NB4 (cell line): ENCODE measurements at regions not wholly inside any gene's neighbourhood (a gene's known extent, or its start where the extent isn't known, plus 50 kb on each side); places are given as distances from the start of the nearest gene placed in this dataset.

Source experiments
- DNase-seq: peaks from one replicate; pipeline ENCODE4 v3.0.0; 2010; ENCODE audit warnings: low read depth
- H3K4me3 ChIP-seq: one replicate; pipeline ENCODE4 v1.5.1; 2011; ENCODE audit warnings: mild to moderate bottlenecking, low read depth, low read length, moderate library complexity
- CTCF ChIP-seq: IDR thresholded peaks from one replicate; pipeline ENCODE4 v1.5.1; 2012; ENCODE audit warnings: low read depth, low read length
- MAX ChIP-seq: IDR thresholded peaks from 2 replicates; pipeline ENCODE4 v1.6.1; 2011; ENCODE audit warnings: low read depth, low read length
- MYC ChIP-seq: IDR thresholded peaks from 2 replicates; pipeline ENCODE4 v1.6.1; 2011; ENCODE audit warnings: low read depth, low read length
- POLR2A ChIP-seq: IDR thresholded peaks from 2 replicates; pipeline ENCODE4 v1.6.1; 2011; ENCODE audit warnings: mild to moderate bottlenecking; ENCODE audit not compliant: insufficient read length; ENCODE audit errors: extremely low read depth

DNA sequence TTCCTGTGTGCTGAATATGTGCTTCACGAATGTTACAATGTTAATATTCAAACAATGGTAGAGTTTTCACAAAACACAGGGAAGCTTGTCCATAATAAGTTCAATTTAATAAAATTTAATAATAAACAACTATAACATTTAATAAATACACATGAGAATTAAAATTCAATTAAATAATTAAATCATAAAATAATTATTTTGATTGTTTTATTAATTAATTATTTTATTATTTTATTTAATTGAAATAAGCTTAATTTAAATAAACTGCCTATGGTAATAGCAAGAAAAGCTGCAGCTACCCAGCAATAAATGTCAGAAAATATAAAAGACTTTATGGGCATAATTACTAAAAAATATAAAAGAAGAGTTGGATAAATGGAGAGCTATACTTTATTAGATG, 149.0 kb upstream of the NFIB start:
- DNase-seq: no peak
- no peak overlapping the region for H3K4me3 ChIP-seq
- TF ChIP-seq CTCF (no peak), MYC (no peak), POLR2A (no peak), MAX (no peak)

- TF ChIP-seq MYC: no peak
- no peak for TF ChIP-seq CTCF
- TF ChIP-seq MAX: no peak
- DNase-seq: no peak
- H3K4me3 ChIP-seq: no peak overlapping the region
Measured at GRCh38 chr9:14455243-14455642, 141.3 kb upstream of the NFIB start.

DNA sequence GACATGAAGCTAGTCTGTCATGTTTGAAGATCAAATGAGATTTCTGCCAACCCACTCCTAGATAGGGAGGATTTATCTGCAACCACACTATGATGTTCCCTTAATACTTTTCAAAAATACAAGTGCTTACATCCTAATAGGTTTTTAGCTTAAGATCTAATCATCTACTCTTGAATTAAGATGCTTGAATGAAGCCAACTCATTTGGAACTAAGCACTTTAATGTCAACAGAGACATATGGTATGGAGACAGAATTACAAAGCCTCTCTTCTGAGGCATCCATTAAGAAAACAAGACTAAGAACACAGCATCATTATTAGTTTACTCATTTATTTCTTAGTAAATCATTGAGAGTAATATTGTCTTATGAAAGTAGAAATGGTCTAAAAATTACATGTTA, 139.3 kb upstream of the NFIB start:
- no peak for TF ChIP-seq MAX
- TF ChIP-seq POLR2A: no peak
- TF ChIP-seq CTCF: no peak
- TF ChIP-seq MYC: no peak
- H3K4me3 ChIP-seq: no peak overlapping the region
- DNase-seq: no peak

GRCh38 chr9:14452539-14452938, 138.6 kb upstream of the NFIB start:
- TF ChIP-seq POLR2A (no peak), MYC (no peak), MAX (no peak), CTCF (no peak)
- no peak overlapping the region for H3K4me3 ChIP-seq
- no peak for DNase-seq

DNA sequence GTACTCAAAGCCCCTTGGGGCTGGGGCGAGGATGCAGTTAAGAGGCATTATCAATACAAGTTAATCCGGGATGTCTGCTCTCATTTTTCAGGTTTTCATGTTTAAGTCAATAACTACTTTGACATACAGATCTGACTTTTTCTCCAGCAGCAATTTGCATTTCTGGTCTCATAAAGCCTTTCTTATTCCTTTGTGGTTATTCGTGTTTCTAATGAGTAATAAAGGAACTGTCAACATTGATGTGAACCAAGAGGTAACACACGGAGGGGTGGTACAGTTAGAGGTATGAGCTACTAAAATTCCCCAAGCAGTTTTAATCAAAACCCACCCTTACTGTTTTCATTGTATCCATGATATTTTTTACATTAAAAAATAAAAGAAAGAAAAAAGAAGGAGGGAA, 138.0 kb upstream of the NFIB start:
- TF ChIP-seq MYC: no peak
- no peak for DNase-seq
- no peak overlapping the region for H3K4me3 ChIP-seq

- no peak for DNase-seq
- H3K4me3 ChIP-seq: no peak overlapping the region
- TF ChIP-seq POLR2A (no peak), CTCF (no peak), MYC (no peak), MAX (no peak)
Measured at GRCh38 chr9:14447103-14447502, 133.2 kb upstream of the NFIB start.
